Mesothelial cell of epicardium (in vitro differentiated cells): ENCODE measurements at regions not wholly inside any gene's neighbourhood (a gene's known extent, or its start where the extent isn't known, plus 50 kb on each side); places are given as distances from the start of the nearest gene placed in this dataset.

Experiments used
- DNase-seq, 2 experiments: peaks; one replicate each; pipeline ENCODE4 v3.0.0; 2021; ENCODE audit warnings: low spot score in 2 of 2; ENCODE audit not compliant: unreplicated experiment in 2 of 2
- H3K27ac Mint-ChIP-seq: 2 replicates; pipeline ENCODE4 v1.8.0; 2021; ENCODE audit warnings: mixed read lengths
- H3K27me3 Mint-ChIP-seq: 2 replicates; pipeline ENCODE4 v1.8.0; 2021; ENCODE audit warnings: low read depth, mixed read lengths
- H3K36me3 Mint-ChIP-seq: 2 replicates; pipeline ENCODE4 v1.8.0; 2021; ENCODE audit warnings: mixed read lengths
- H3K4me1 Mint-ChIP-seq: 2 replicates; pipeline ENCODE4 v1.8.0; 2021; ENCODE audit warnings: mixed read lengths
- H3K4me3 Mint-ChIP-seq: 2 replicates; pipeline ENCODE4 v1.8.0; 2021; ENCODE audit warnings: mild to moderate bottlenecking, moderate library complexity, mixed read lengths
- H3K9me3 Mint-ChIP-seq: 2 replicates; pipeline ENCODE4 v1.8.0; 2021; ENCODE audit warnings: mixed read lengths
- CTCF ChIP-seq: fragments of 200-600 bp; sonication (generic); IDR thresholded peaks from one replicate; pipeline ENCODE4 v1.5.0; 2021; ENCODE audit warnings: antibody characterized with exemption; ENCODE audit not compliant: unreplicated experiment

- TF ChIP-seq CTCF = no peak
- no peak for DNase-seq
- Mint-ChIP-seq H3K27ac (peak overlapping the region; percentile 86), H3K9me3 (peaks cover 15% of the 10 kb centered on the region), H3K4me3 (no peak overlapping the region), H3K36me3 (no peaks in the 10 kb centered on the region), H3K4me1 (peaks cover 51% of the 10 kb centered on the region), H3K27me3 (no peaks in the 10 kb centered on the region)
Observed at GRCh38 chr7:42573881-42574672, 337.1 kb upstream of the GLI3 start.

- no peak for DNase-seq
- H3K4me3 Mint-ChIP-seq = peak overlapping the region; percentile 5
- H3K27ac Mint-ChIP-seq = peak overlapping the region; percentile 84
- no peaks in the 10 kb centered on the region for H3K27me3 Mint-ChIP-seq
- no peaks in the 10 kb centered on the region for H3K36me3 Mint-ChIP-seq
- peaks cover 51% of the 10 kb centered on the region for H3K4me1 Mint-ChIP-seq
- peaks cover 10% of the 10 kb centered on the region for H3K9me3 Mint-ChIP-seq
- TF ChIP-seq CTCF = no peak
Observed at GRCh38 chr7:42572561-42572960, 335.6 kb upstream of the GLI3 start.

- Mint-ChIP-seq H3K9me3 (peaks cover 10% of the 10 kb centered on the region), H3K4me3 (peak overlapping the region; percentile 5), H3K27ac (peak overlapping the region; percentile 84), H3K36me3 (no peaks in the 10 kb centered on the region), H3K27me3 (no peaks in the 10 kb centered on the region), H3K4me1 (peaks cover 51% of the 10 kb centered on the region)
- no peak for TF ChIP-seq CTCF
- DNase-seq = no peak
Observed at GRCh38 chr7:42572056-42572455, 335.0 kb upstream of the GLI3 start.

GRCh38 chr7:42570944-42571343 is 333.9 kb upstream of the GLI3 start:
- TF ChIP-seq CTCF = no peak
- peak overlapping the region; percentile 61 for H3K27ac Mint-ChIP-seq

GRCh38 chr7:42567051-42567450 is 330.0 kb upstream of the GLI3 start:
- no peak for TF ChIP-seq CTCF
- peaks cover 13% of the 10 kb centered on the region for H3K36me3 Mint-ChIP-seq
- H3K4me1 Mint-ChIP-seq = peaks cover 23% of the 10 kb centered on the region
- no peak for DNase-seq
- no peaks in the 10 kb centered on the region for H3K27me3 Mint-ChIP-seq
- H3K4me3 Mint-ChIP-seq = no peak overlapping the region
- no peak overlapping the region for H3K27ac Mint-ChIP-seq
- peaks cover 32% of the 10 kb centered on the region for H3K9me3 Mint-ChIP-seq

More at GRCh38 chr7:42570944-42571343, 333.9 kb upstream of the GLI3 start:
- Mint-ChIP-seq H3K36me3 (no peaks in the 10 kb centered on the region), H3K4me1 (peaks cover 57% of the 10 kb centered on the region), H3K4me3 (no peak overlapping the region), H3K9me3 (peaks cover 10% of the 10 kb centered on the region), H3K27me3 (no peaks in the 10 kb centered on the region)
- DNase-seq = no peak
